HG03064 (cell line): ENCODE measurements at regions not wholly inside any gene's neighbourhood (a gene's known extent, or its start where the extent isn't known, plus 50 kb on each side); places are given as distances from the start of the nearest gene placed in this dataset.

Experiments
- ATAC-seq: cut with Tn5 transposase; IDR thresholded peaks from one replicate; pipeline ENCODE4 v1.9.1; 2021; ENCODE audit warnings: low read depth; ENCODE audit not compliant: unreplicated experiment

GRCh38 chr4:187172340-187172761 lies 448.7 kb upstream of the FAT1 start:
- ATAC-seq: no peak

- ATAC-seq: no peak
These were observed 451.1 kb upstream of the FAT1 start for GRCh38 chr4:187174749-187175148.

GRCh38 chr4:187175197-187175596 lies 451.5 kb upstream of the FAT1 start:
- ATAC-seq: no peak

GRCh38 chr4:187176261-187176910 lies 452.7 kb upstream of the FAT1 start:
- no peak for ATAC-seq

GRCh38 chr4:187178084-187178483 lies 454.4 kb upstream of the FAT1 start:
- no peak for ATAC-seq

- no peak for ATAC-seq
These were observed 454.9 kb upstream of the FAT1 start for GRCh38 chr4:187178587-187178986.

- no peak for ATAC-seq
These were observed 455.7 kb upstream of the FAT1 start for GRCh38 chr4:187179086-187180058.

GRCh38 chr4:187181054-187181453 lies 457.4 kb upstream of the FAT1 start:
- no peak for ATAC-seq

- ATAC-seq: no peak
These were observed 459.7 kb upstream of the FAT1 start for GRCh38 chr4:187183346-187183745.

GRCh38 chr4:187183826-187184225 lies 460.2 kb upstream of the FAT1 start:
- ATAC-seq: no peak

GRCh38 chr4:187184508-187184907 lies 460.9 kb upstream of the FAT1 start:
- no peak for ATAC-seq

- ATAC-seq: no peak
These were observed 464.5 kb upstream of the FAT1 start for GRCh38 chr4:187188118-187188517.

GRCh38 chr4:187188741-187189140 lies 465.1 kb upstream of the FAT1 start:
- no peak for ATAC-seq

- ATAC-seq: no peak
These were observed 466.7 kb upstream of the FAT1 start for GRCh38 chr4:187190390-187190789.

GRCh38 chr4:187191676-187192075 lies 468.0 kb upstream of the FAT1 start:
- ATAC-seq: no peak

GRCh38 chr4:187192266-187192665 lies 468.6 kb upstream of the FAT1 start:
- ATAC-seq: no peak

GRCh38 chr4:187193141-187193540 lies 469.5 kb upstream of the FAT1 start:
- no peak for ATAC-seq

- ATAC-seq: no peak
These were observed 480.8 kb upstream of the FAT1 start for GRCh38 chr4:187204389-187204918.

GRCh38 chr4:187207931-187208330 lies 484.3 kb upstream of the FAT1 start:
- no peak for ATAC-seq

GRCh38 chr4:187208651-187209050 lies 485.0 kb upstream of the FAT1 start:
- ATAC-seq: no peak

GRCh38 chr4:187209921-187210613 lies 486.4 kb upstream of the FAT1 start:
- ATAC-seq: no peak
